ENCODE measurements at regions not wholly inside any gene's neighbourhood (a gene's known extent, or its start where the extent isn't known, plus 50 kb on each side); places are given as distances from the start of the nearest gene placed in this dataset.

GRCh38 chr1:69295265-69295664 is 272.5 kb upstream of the LRRC7 start:
- no peak for TF ChIP-seq CTCF (IDR thresholded peaks at IDR 0.05)
- TF ChIP-seq EP300 (IDR thresholded peaks at IDR 0.05): no peak
- TF ChIP-seq POLR2AphosphoS5 (IDR thresholded peaks at IDR 0.05): no peak
- no peak for TF ChIP-seq POLR2A (IDR thresholded peaks at IDR 0.05)
